Panc1 (cell line): ENCODE measurements at regions not wholly inside any gene's neighbourhood (a gene's known extent, or its start where the extent isn't known, plus 50 kb on each side); places are given as distances from the start of the nearest gene placed in this dataset.
"Not testable (repeated sequence)": the region's sequence is repeated elsewhere in the genome, so short reads cannot be mapped to it uniquely, and the experiment has no call there.

Experiments used
- ATAC-seq: fragments of 200-7000 bp; cut with Tn5 transposase; 2 replicates; pipeline ENCODE4 v1.9.1; 2020; ENCODE audit warnings: mild to moderate bottlenecking, moderate library complexity
- BruUV-seq: library from RNA; stranded (reverse); fragments of 400-500 nt; replicated peaks from 2 replicates; lab custom pipeline; 2021; lab: Mats Ljungman, UMichigan
- CTCF ChIA-PET: fragments of 300-600 bp; sonication (Branson Sonifier 250); formaldehyde crosslinking; loops from one replicate; lab custom pipeline; 2022; ENCODE audit warnings: antibody characterized with exemption; lab: Charles Lee
- POLR2A ChIA-PET: fragments of 300-600 bp; sonication (Branson Sonifier 250); formaldehyde crosslinking; loops from one replicate; lab custom pipeline; 2022; ENCODE audit warnings: antibody characterized with exemption; lab: Charles Lee
- DNase-seq: peaks from one replicate; pipeline ENCODE4 v3.0.0-alpha.2; 2010; ENCODE audit warnings: low read depth, low spot score
- H3K27ac ChIP-seq: 2 replicates; pipeline ENCODE4 v1.5.1; 2011; ENCODE audit warnings: mild to moderate bottlenecking, low read length, inconsistent platforms
- H3K27me3 ChIP-seq: fragments of 200-500 bp; sonication (Bioruptor generic); 2 replicates; pipeline ENCODE4 v1.6.0; 2014; ENCODE audit warnings: low read length, inconsistent platforms; ENCODE audit not compliant: control insufficient read depth, insufficient read depth
- H3K36me3 ChIP-seq: fragments of 200-500 bp; sonication (Bioruptor generic); 2 replicates; pipeline ENCODE4 v1.5.1; 2014; ENCODE audit warnings: inconsistent platforms, mild to moderate bottlenecking, low read length, moderate library complexity; ENCODE audit not compliant: control insufficient read depth, insufficient read depth
- H3K4me1 ChIP-seq: 2 replicates; pipeline ENCODE4 v1.5.1; 2011; ENCODE audit warnings: inconsistent platforms, mild to moderate bottlenecking, low read length, moderate library complexity; ENCODE audit not compliant: control insufficient read depth, insufficient read depth
- H3K4me3 ChIP-seq, 2 experiments: 2 replicates each; pipeline ENCODE4 v1.5.1; 2011 to 2012; ENCODE audit warnings: low read depth in 2 of 2, low read length in 2 of 2, mild to moderate bottlenecking in 2 of 2, inconsistent platforms in 1 of 2, moderate library complexity in 1 of 2
- H3K9me3 ChIP-seq: fragments of 200-500 bp; sonication (Bioruptor generic); 2 replicates; pipeline ENCODE4 v1.5.1; 2014; ENCODE audit warnings: low read depth, mild to moderate bottlenecking, inconsistent platforms, low read length, moderate library complexity; ENCODE audit not compliant: control insufficient read depth, insufficient read depth
- CTCF ChIP-seq: fragments of 450-650 bp; IDR thresholded peaks from 2 replicates; pipeline ENCODE4 v1.5.1; 2017; ENCODE audit warnings: mild to moderate bottlenecking
- POLR2AphosphoS5 ChIP-seq: IDR thresholded peaks from 2 replicates; pipeline ENCODE4 v1.6.1; 2012; ENCODE audit warnings: mild to moderate bottlenecking, low read depth, low read length, moderate library complexity
- REST ChIP-seq, 2 experiments: IDR thresholded peaks; 2 replicates each; pipeline ENCODE4 v1.6.1; 2011 to 2012; ENCODE audit warnings: low read depth in 2 of 2, control low read depth in 1 of 2, low read length in 1 of 2, mild to moderate bottlenecking in 1 of 2, moderate library complexity in 1 of 2; ENCODE audit not compliant: insufficient read depth in 1 of 2
- SIN3A ChIP-seq: IDR thresholded peaks from 2 replicates; pipeline ENCODE4 v1.6.1; 2012; ENCODE audit warnings: low read depth, mild to moderate bottlenecking, low read length, moderate library complexity, borderline replicate concordance; ENCODE audit not compliant: insufficient read depth
- TCF7L2 ChIP-seq: IDR thresholded peaks from 2 replicates; pipeline ENCODE4 v1.6.1; 2011; ENCODE audit warnings: mild to moderate bottlenecking, low read depth, low read length, inconsistent platforms
- in situ Hi-C: cut with HindIII; loops from 2 replicates; pipeline ENCODE4 v1.10.0; 2016; ENCODE audit warnings: low sequenced_read_pairs, low pct_unique_long_range_greater_than_20kb
- intact Hi-C: fragments of 100-400 bp; cut with micrococcal nuclease; formaldehyde crosslinking; loops from one replicate; pipeline ENCODE4 v1.10.0; 2022; ENCODE audit not compliant: unreplicated experiment

- intact Hi-C loops, result no loop called here
Measured at GRCh38 chr12:102326982-102327381, 129.3 kb upstream of the PMCH start.

GRCh38 chr12:102325108-102325507, 127.5 kb upstream of the PMCH start:
- H3K27me3 ChIP-seq, H3K4me3 ChIP-seq, in situ Hi-C loops, H3K9me3 ChIP-seq, intact Hi-C loops, ATAC-seq, H3K27ac ChIP-seq, H3K4me1 ChIP-seq, CTCF ChIA-PET, DNase-seq, POLR2A ChIA-PET, H3K36me3 ChIP-seq, BruUV-seq: not testable (repeated sequence)

More at GRCh38 chr12:102326982-102327381, 129.3 kb upstream of the PMCH start:
- H3K27ac ChIP-seq, result no peak overlapping the region
- no peaks in the 10 kb centered on the region for H3K9me3 ChIP-seq
- H3K27me3 ChIP-seq, result no peaks in the 10 kb centered on the region
- BruUV-seq, result no TSS peak
- H3K4me1 ChIP-seq, result no peaks in the 10 kb centered on the region
- in situ Hi-C loops, result no loop called here
- no peak for ATAC-seq
- TF ChIP-seq CTCF, result no peak
- TF ChIP-seq TCF7L2, result no peak
- TF ChIP-seq POLR2AphosphoS5, result no peak
- POLR2A ChIA-PET, result no interaction called here
- H3K4me3 ChIP-seq, result no peak overlapping the region
- CTCF ChIA-PET, result no interaction called here
- no peak for DNase-seq
- H3K36me3 ChIP-seq, result no peaks in the 10 kb centered on the region

- no peak overlapping the region for H3K4me3 ChIP-seq
- H3K36me3 ChIP-seq, result no peaks in the 10 kb centered on the region
- no peaks in the 10 kb centered on the region for H3K4me1 ChIP-seq
- ATAC-seq (no peak), DNase-seq (no peak)
- no TSS peak for BruUV-seq
- H3K27ac ChIP-seq, result no peak overlapping the region
- in situ Hi-C loops (no loop called here), intact Hi-C loops (no loop called here)
- no peaks in the 10 kb centered on the region for H3K9me3 ChIP-seq
- H3K27me3 ChIP-seq, result no peaks in the 10 kb centered on the region
- ChIA-PET CTCF (interaction anchor here (0.6 to 0.7 kb wide), 2 partner anchors 19 to 121 kb away, joined by 3 to 4 read pairs; no protein-coding TSS in a partner anchor), POLR2A (no interaction called here)
- TF ChIP-seq POLR2AphosphoS5 (no peak), REST (IDR thresholded peaks at IDR 0.05; ENCODE audit: insufficient read depth in 1 of 2, low read depth in 2 of 2, low read length in 1 of 2) (no peak), SIN3A (no peak), CTCF (no peak), TCF7L2 (no peak)
Measured at GRCh38 chr12:102323799-102324198, 126.2 kb upstream of the PMCH start.
